ENCODE measurements at regions not wholly inside any gene's neighbourhood (a gene's known extent, or its start where the extent isn't known, plus 50 kb on each side); places are given as distances from the start of the nearest gene placed in this dataset.

GRCh38 chr18:44474591-44474990, 206.1 kb upstream of the SETBP1 start:
- TF ChIP-seq CTCF (IDR thresholded peaks at IDR 0.05): no peak
- TF ChIP-seq POLR2A (IDR thresholded peaks at IDR 0.05): no peak
- TF ChIP-seq EP300 (IDR thresholded peaks at IDR 0.05): no peak
